WTC11 (cell line): ENCODE measurements at regions not wholly inside any gene's neighbourhood (a gene's known extent, or its start where the extent isn't known, plus 50 kb on each side); places are given as distances from the start of the nearest gene placed in this dataset.

Experiments used
- TP53 ChIP-seq: sonication (generic); formaldehyde crosslinking; IDR thresholded peaks from 2 replicates; pipeline ENCODE4 v1.8.1; 2023; ENCODE audit warnings: mild to moderate bottlenecking, missing genetic modification reagents
- ZNF121 ChIP-seq: sonication (generic); formaldehyde crosslinking; IDR thresholded peaks from 2 replicates; pipeline ENCODE4 v1.8.0; 2023; ENCODE audit warnings: missing genetic modification reagents
- TF ChIP-seq, protein P1 (sequence below): sonication (generic); formaldehyde crosslinking; conservative IDR thresholded peaks from 2 replicates; pipeline ENCODE4 v1.8.1; 2022; ENCODE audit warnings: mild to moderate bottlenecking, missing genetic modification reagents
- TF ChIP-seq, protein P2 (sequence below): sonication (generic); formaldehyde crosslinking; IDR thresholded peaks from 2 replicates; pipeline ENCODE4 v1.8.1; 2023; ENCODE audit warnings: mild to moderate bottlenecking, missing genetic modification reagents
- TF ChIP-seq, protein P3 (sequence below): fragments of 200-600 bp; IDR thresholded peaks from 2 replicates; pipeline ENCODE4 v1.8.0; 2022; ENCODE audit warnings: antibody characterized with exemption

DNA sequence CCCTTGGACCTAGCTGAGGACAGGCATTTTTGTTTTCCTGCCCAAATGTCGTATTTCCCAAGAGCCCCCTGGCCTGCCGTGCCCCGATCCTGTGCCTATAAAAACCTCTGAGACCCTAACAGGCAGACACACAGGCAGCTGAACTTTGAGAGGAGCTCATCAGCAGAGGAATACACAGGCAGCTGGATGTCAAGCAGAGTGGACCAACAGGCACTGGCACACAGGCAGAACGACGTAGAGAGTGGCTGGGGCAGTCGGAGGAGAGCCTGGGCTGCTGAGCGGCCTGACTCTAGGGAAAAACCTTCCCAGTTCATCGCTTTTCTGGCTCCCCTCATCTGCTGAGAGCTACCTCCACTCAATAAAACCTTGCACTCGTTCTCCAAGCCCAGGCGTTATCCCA is 896.1 kb downstream of the PCDH18 start:
- TF ChIP-seq, protein P1, sequence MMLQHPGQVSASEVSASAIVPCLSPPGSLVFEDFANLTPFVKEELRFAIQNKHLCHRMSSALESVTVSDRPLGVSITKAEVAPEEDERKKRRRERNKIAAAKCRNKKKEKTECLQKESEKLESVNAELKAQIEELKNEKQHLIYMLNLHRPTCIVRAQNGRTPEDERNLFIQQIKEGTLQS (CRISPR knock-in tag): no peak
- TF ChIP-seq, protein P2, sequence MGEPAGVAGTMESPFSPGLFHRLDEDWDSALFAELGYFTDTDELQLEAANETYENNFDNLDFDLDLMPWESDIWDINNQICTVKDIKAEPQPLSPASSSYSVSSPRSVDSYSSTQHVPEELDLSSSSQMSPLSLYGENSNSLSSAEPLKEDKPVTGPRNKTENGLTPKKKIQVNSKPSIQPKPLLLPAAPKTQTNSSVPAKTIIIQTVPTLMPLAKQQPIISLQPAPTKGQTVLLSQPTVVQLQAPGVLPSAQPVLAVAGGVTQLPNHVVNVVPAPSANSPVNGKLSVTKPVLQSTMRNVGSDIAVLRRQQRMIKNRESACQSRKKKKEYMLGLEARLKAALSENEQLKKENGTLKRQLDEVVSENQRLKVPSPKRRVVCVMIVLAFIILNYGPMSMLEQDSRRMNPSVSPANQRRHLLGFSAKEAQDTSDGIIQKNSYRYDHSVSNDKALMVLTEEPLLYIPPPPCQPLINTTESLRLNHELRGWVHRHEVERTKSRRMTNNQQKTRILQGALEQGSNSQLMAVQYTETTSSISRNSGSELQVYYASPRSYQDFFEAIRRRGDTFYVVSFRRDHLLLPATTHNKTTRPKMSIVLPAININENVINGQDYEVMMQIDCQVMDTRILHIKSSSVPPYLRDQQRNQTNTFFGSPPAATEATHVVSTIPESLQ (CRISPR knock-in tag): no peak
- TF ChIP-seq TP53 (CRISPR knock-in tag): no peak
- TF ChIP-seq, protein P3, sequence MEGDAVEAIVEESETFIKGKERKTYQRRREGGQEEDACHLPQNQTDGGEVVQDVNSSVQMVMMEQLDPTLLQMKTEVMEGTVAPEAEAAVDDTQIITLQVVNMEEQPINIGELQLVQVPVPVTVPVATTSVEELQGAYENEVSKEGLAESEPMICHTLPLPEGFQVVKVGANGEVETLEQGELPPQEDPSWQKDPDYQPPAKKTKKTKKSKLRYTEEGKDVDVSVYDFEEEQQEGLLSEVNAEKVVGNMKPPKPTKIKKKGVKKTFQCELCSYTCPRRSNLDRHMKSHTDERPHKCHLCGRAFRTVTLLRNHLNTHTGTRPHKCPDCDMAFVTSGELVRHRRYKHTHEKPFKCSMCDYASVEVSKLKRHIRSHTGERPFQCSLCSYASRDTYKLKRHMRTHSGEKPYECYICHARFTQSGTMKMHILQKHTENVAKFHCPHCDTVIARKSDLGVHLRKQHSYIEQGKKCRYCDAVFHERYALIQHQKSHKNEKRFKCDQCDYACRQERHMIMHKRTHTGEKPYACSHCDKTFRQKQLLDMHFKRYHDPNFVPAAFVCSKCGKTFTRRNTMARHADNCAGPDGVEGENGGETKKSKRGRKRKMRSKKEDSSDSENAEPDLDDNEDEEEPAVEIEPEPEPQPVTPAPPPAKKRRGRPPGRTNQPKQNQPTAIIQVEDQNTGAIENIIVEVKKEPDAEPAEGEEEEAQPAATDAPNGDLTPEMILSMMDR: no peak
- TF ChIP-seq ZNF121 (CRISPR knock-in tag): no peak
